WI38 (cell line): ENCODE measurements at regions not wholly inside any gene's neighbourhood (a gene's known extent, or its start where the extent isn't known, plus 50 kb on each side); places are given as distances from the start of the nearest gene placed in this dataset.

Experiments used
- H3K4me3 ChIP-seq: 2 replicates; pipeline ENCODE4 v1.5.1; 2011; ENCODE audit warnings: low read depth, mild to moderate bottlenecking, control low read depth, low read length
- CTCF ChIP-seq: IDR thresholded peaks from 2 replicates; pipeline ENCODE4 v1.5.1; 2012; ENCODE audit warnings: low read depth, mild to moderate bottlenecking, control low read depth, low read length

DNA sequence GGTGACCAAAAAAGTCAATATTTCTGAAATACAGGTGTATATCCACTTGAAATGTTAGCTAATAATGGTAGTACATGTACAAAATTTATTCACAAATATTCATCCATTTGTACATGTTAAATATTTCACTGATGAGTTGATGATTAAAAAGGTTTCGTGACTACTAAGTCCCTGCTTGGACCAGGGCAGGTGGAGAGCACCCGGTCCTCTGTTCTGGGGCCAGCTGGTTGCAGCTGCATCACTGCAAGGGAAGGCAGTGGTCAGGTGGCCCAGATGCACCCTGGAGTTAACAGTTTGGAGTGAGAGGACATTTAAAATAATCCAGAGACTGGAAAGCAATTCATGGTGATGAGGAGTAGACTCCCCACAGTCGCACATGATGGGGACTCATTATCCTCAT lies 141.2 kb downstream of the ZBTB18 start:
- H3K4me3 ChIP-seq: no peak overlapping the region
- TF ChIP-seq CTCF: no peak

DNA sequence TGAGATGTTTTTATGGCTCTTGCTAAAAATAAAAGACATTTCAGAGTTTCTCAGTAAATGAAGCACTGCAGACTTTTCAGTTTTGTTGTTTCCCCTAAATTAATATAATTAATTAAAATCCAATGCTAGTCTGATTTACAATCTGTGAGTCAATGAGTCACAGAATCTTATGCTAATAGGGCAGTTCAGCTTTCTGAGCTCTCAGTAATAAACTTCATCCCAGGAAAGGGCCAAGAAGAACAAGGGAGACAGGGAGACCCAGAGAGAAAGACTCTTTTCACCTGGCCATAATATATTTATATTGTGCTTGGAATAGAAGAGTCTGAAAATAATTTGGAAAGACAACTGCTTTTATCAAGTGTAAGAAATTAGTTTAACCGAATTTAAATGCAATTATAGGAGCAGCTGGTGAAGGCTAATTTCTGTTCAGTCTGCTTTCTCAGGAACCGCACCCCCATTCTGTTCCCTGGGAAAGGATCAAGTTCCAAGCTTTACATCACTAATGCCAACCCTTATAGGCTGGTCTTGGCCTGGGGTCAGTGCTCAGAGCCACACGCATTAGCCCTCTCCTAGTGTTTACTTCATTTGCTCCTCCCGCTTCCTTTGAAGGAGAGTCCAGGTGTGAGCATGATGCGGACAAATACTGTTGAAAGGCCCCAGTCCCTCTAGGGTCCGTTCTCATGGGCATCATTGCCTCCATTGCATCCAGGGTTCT lies 145.6 kb downstream of the ZBTB18 start:
- no peak for TF ChIP-seq CTCF
- no peak overlapping the region for H3K4me3 ChIP-seq

DNA sequence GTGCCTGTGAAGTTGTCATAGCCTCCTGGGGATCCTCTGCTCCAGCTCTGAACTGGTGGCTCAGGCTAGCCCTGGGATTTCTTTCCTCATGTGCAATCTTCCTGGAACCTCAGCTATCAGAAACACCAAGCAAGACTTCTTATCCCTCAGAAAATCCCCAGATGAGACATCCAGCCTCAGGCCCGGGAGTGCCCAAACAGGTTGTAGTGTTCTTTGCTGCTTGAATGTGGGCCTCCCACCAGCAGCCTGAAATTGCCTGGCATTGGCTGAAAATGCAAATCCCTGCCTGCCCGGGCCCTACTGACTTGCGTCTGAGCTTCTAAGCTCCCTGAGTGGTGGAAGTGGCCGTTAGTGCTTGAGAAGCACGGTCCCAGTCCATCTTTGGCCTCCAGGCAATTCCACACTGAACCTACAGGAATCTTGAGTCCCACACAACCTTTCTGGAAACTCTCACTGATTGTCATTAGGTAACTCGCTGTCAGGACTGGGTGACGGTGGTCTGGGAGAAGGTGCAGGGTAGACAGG lies 146.8 kb downstream of the ZBTB18 start:
- no peak for TF ChIP-seq CTCF
- H3K4me3 ChIP-seq: no peak overlapping the region

GRCh38 chr1:244199902-244200301 lies 148.8 kb downstream of the ZBTB18 start:
- H3K4me3 ChIP-seq: no peak overlapping the region
- no peak for TF ChIP-seq CTCF

DNA sequence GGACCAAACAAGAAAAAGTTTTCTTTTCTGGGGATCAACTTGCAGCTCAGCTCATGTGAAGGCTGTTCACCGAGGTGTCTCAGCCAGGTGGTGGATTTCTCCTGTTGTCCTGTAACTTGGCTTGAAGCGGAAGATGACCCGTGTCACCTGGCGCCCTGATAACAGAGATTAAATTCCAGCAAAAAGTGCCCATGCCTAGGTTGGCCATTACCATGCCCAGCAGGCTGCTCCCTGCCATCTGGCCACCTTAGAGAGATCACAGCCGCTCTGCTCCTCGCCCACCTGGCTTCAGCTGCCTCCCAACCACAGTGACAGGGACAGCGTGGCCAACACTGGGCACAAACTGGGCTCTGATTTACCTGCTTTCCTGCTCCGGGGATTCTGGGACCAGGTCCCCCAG lies 149.5 kb downstream of the ZBTB18 start:
- H3K4me3 ChIP-seq: no peak overlapping the region
- TF ChIP-seq CTCF: no peak

DNA sequence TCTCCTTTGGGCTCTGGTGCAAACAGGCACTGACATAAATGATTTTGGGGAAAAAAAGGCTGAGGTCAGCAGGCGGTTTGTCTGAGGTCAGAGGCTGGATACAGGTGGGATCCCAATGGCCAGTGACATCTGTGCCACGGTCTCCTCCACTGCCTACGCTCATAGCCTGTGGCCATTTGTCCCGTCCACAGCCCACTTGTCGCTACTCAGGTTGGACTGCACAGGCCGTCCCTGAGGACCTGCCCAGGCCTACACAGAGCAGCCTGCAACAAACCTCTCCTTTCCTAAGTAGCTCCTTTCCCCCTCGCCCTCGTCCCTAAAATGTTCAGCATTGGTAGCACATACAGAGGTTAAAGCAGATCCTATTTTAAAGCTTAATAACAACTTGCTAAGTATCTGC lies 150.7 kb downstream of the ZBTB18 start:
- TF ChIP-seq CTCF: no peak
- no peak overlapping the region for H3K4me3 ChIP-seq

GRCh38 chr1:244204004-244204403 lies 152.9 kb downstream of the ZBTB18 start:
- no peak for TF ChIP-seq CTCF
- no peak overlapping the region for H3K4me3 ChIP-seq
